HCT116 (cell line): ENCODE measurements at regions not wholly inside any gene's neighbourhood (a gene's known extent, or its start where the extent isn't known, plus 50 kb on each side); places are given as distances from the start of the nearest gene placed in this dataset.

ENCODE experiments used
- CTCF ChIP-seq, 3 experiments: fragments of 200-600 bp in 1 of 3; sonication (generic) in 1 of 3; IDR thresholded peaks in 2 of 3; conservative IDR thresholded peaks in 1 of 3; 2 replicates each; pipeline ENCODE4 v1.5.1; 2012 to 2017; ENCODE audit warnings: low read depth in 2 of 3, low read length in 2 of 3, antibody characterized with exemption in 1 of 3, borderline replicate concordance in 1 of 3, control low read depth in 1 of 3, mild to moderate bottlenecking in 1 of 3, mixed read lengths in 1 of 3, mixed run types in 1 of 3, moderate library complexity in 1 of 3; ENCODE audit not compliant: insufficient read depth in 1 of 3
- EZH2 ChIP-seq: fragments of 200-600 bp; sonication (generic); IDR thresholded peaks from 2 replicates; pipeline ENCODE4 v1.6.1; 2017; ENCODE audit warnings: antibody characterized with exemption, mixed run types
- EZH2phosphoT487 ChIP-seq: fragments of 200-600 bp; IDR thresholded peaks from 2 replicates; pipeline ENCODE4 v1.6.1; 2018; ENCODE audit warnings: antibody characterized with exemption, borderline replicate concordance
- MAX ChIP-seq: IDR thresholded peaks from 2 replicates; pipeline ENCODE4 v1.6.1; 2012
- SIN3A ChIP-seq: IDR thresholded peaks from 2 replicates; pipeline ENCODE4 v1.6.1; 2012; ENCODE audit warnings: low read depth
- SP1 ChIP-seq: IDR thresholded peaks from 2 replicates; pipeline ENCODE4 v1.6.1; 2012; ENCODE audit warnings: low read depth
- YY1 ChIP-seq: IDR thresholded peaks from 2 replicates; pipeline ENCODE4 v1.6.1; 2011; ENCODE audit warnings: low read length, low read depth, moderate library complexity, mild to moderate bottlenecking; ENCODE audit not compliant: insufficient replicate concordance; ENCODE audit errors: extremely low read depth

GRCh38 chr10:4645836-4646235 lies 180.2 kb upstream of the AKR1E2 start:
- TF ChIP-seq CTCF (IDR thresholded peaks at IDR 0.05 in 2 of 3, conservative IDR thresholded peaks at IDR 0.05 in 1 of 3; ENCODE audit: borderline replicate concordance in 1 of 3, insufficient read depth in 1 of 3, low read depth in 2 of 3, low read length in 2 of 3) = no peak
- no peak for TF ChIP-seq EZH2
- TF ChIP-seq SIN3A = no peak
- no peak for TF ChIP-seq YY1
- no peak for TF ChIP-seq SP1
- TF ChIP-seq EZH2phosphoT487 = no peak
- TF ChIP-seq MAX = no peak
